ENCODE measurements at regions not wholly inside any gene's neighbourhood (a gene's known extent, or its start where the extent isn't known, plus 50 kb on each side); places are given as distances from the start of the nearest gene placed in this dataset.

GRCh38 chr18:43705850-43706249, 428.6 kb upstream of the SYT4 start:
- no peaks in the 10 kb centered on the region for H3K27me3 ChIP-seq (ENCODE audit: insufficient read depth, low read length)
- no peaks in the 10 kb centered on the region for H4K20me1 ChIP-seq (ENCODE audit: insufficient read depth)
- TF ChIP-seq SIN3A (IDR thresholded peaks at IDR 0.05; ENCODE audit: low read depth) = no peak
- TF ChIP-seq MAX (IDR thresholded peaks at IDR 0.05) = no peak
- TF ChIP-seq ATF3 (IDR thresholded peaks at IDR 0.05) = no peak
- no peak for TF ChIP-seq RAD21 (IDR thresholded peaks at IDR 0.05; ENCODE audit: low read depth)
- no peak for TF ChIP-seq ZNF274 (IDR thresholded peaks at IDR 0.05; ENCODE audit: low read depth, low read length)
- TF ChIP-seq ZBTB33 (IDR thresholded peaks at IDR 0.05; ENCODE audit: extremely low read depth, insufficient replicate concordance, low read length) = no peak
- no peak for TF ChIP-seq TCF7L2 (IDR thresholded peaks at IDR 0.05; ENCODE audit: borderline replicate concordance, extremely low read depth, insufficient read depth, insufficient read length)
- no peak for TF ChIP-seq REST (IDR thresholded peaks at IDR 0.05; ENCODE audit: low read depth)
- BruUV-seq (replicated peaks) = no TSS peak
- no peak overlapping the region for H3K4me3 ChIP-seq (replicated peaks in 1 of 2; ENCODE audit: low read depth in 1 of 2, low read length in 2 of 2)
- no peaks in the 10 kb centered on the region for H3K79me2 ChIP-seq (ENCODE audit: insufficient read depth, low read length)
- ChIA-PET CTCF (no interaction called here), POLR2A (no interaction called here), RAD21 (ENCODE audit: low non-redundant PET in 1 of 2, low total read pairs in 2 of 2, uncharacterized antibody in 2 of 2, unreplicated experiment in 2 of 2) (no interaction called here)
- no peak for DNase-seq (ENCODE audit: low read depth, low spot score)
- H3K4me1 ChIP-seq (ENCODE audit: control insufficient read depth in 1 of 2, insufficient read depth in 2 of 2, low read length in 2 of 2) = no peaks in the 10 kb centered on the region
- ATAC-seq = no peak
- H3K9me3 ChIP-seq (ENCODE audit: control insufficient read depth in 1 of 2, insufficient read depth in 1 of 2, low read depth in 1 of 2, low read length in 2 of 2) = peaks cover 8 to 27% of the 10 kb centered on the region in 2 experiments; a peak in 2 of 4 replicates
- no peak overlapping the region for H3K27ac ChIP-seq (ENCODE audit: low read depth, low read length)
- no peaks in the 10 kb centered on the region for H3K36me3 ChIP-seq (ENCODE audit: control insufficient read depth in 1 of 2, insufficient read depth in 2 of 2, low read length in 2 of 2)
- no peaks in the 10 kb centered on the region for H3K9me2 ChIP-seq (ENCODE audit: insufficient read depth)
- no peak overlapping the region for H2AFZ ChIP-seq (ENCODE audit: low read depth, low read length, poor library complexity, severe bottlenecking)
- H3K4me2 ChIP-seq (ENCODE audit: low read length) = no peak overlapping the region
- intact Hi-C loops (cut with micrococcal nuclease) = no loop called here
- H3K9ac ChIP-seq (ENCODE audit: low read length) = no peak overlapping the region

Measured in HCT116 (cell line).